GM18951 (cell line): ENCODE measurements at regions not wholly inside any gene's neighbourhood (a gene's known extent, or its start where the extent isn't known, plus 50 kb on each side); places are given as distances from the start of the nearest gene placed in this dataset.
"Not testable (repeated sequence)": the region's sequence is repeated elsewhere in the genome, so short reads cannot be mapped to it uniquely, and the experiment has no call there.

ENCODE experiments used
- POLR2A ChIP-seq: IDR thresholded peaks from 4 replicates; pipeline ENCODE4 v1.6.1; 2011; ENCODE audit warnings: mild to moderate bottlenecking; ENCODE audit not compliant: insufficient read length, insufficient read depth; ENCODE audit errors: extremely low read depth
- in situ Hi-C: fragments of 300-500 bp; cut with MboI; formaldehyde crosslinking; loops from one replicate; pipeline ENCODE4 v1.12.0; 2022; ENCODE audit warnings: low sequenced_read_pairs, mixed read lengths, inconsistent platforms; ENCODE audit not compliant: unreplicated experiment

DNA sequence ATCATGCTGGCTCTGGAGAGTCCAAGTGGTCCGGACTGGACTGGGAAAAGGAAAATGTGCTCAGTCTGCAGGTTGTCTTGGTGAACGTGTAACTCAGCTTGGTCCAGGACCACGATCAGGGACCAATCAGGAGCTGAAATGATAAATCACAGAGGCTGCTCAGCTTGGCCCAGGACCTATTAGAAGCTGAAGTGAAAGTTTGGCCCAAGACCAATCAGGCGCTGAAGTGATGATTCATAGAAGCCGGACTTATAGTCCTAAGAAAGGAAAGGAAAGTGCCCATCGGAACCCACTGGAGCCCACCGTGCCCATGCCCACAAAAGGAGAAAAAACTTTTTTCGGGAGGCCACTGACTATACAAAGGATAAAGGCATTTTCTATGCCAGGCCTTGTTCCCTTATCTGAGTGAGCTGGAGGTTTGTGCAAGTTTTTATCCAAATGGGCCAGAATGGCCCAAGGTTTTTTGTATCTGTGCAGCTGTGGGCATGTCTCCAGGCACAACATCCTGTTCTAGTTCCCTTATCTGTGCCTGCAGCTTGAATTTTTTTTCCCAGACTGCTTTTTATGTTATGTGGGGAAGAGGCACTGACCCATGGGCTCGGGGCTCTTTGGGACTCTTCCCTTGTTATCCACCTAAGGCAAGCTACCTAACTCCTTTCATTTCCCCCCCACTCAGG, 194.4 kb downstream of the FAM133A start:
- in situ Hi-C loops: no loop called here
- no peak for TF ChIP-seq POLR2A

DNA sequence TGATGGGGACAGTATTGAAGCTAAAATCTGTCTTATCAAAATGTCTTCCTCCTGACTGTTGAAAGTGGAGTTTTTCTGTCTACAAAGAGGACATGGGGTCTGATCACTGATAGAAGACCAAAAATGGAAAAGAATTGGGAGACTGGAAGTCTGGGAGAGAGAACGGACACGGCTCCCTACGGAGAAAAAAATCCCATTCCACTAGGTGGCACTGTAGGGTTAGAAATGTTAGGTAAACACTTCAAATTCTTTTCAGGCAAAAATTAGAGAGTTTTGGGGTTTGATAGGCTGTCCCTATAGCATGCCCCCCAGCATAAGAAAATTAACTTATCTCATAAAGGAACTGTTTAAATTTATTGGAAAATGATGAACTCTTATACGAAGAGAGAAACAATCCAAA, 200.5 kb downstream of the FAM133A start:
- TF ChIP-seq POLR2A: no peak
- in situ Hi-C loops: no loop called here

GRCh38 chrX:93875621-93876282, 201.7 kb downstream of the FAM133A start:
- in situ Hi-C loops: no loop called here

DNA sequence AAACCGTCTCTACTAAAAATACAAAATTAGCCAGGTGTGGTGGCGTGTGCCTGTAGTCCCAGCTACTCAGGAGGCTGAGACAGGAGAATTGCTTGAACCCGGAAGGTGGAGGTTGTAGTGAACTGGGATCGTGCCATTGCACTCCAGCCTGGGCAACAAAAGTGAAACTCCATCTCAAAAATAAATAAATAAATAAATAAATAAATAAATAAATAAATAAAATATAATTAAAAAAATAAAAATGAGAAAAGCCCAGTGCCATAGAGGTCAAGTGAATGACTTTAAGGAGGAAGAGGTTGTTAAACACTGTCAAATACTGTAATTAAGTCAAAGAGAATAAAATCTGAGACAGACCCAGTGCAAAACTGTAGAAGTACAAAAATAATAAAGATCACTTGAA, 247.0 kb downstream of the FAM133A start:
- in situ Hi-C loops: not testable (repeated sequence)

More at GRCh38 chrX:93875621-93876282, 201.7 kb downstream of the FAM133A start:
- no peak for TF ChIP-seq POLR2A

- TF ChIP-seq POLR2A: no peak
- in situ Hi-C loops: no loop called here
Observed at GRCh38 chrX:93932471-93933220, 258.6 kb downstream of the FAM133A start.

DNA sequence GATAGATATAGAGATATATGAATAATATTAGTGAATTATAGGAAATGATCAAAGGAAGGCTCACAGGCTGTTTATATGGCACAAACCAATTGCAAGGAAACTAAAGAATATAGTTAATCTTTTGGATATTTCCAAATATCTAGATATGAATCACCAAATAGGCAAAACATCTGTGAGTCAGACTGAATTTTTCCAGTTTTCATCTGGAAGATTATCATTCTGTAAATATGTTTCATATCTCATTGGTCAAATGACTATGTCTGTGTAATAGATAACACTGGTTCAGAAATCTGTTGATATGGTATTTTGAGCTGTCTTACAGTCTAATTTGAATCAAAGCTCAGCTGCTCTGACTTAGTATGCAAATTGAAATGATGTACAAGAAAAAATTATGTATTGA, 303.6 kb downstream of the FAM133A start:
- in situ Hi-C loops: no loop called here
- no peak for TF ChIP-seq POLR2A

DNA sequence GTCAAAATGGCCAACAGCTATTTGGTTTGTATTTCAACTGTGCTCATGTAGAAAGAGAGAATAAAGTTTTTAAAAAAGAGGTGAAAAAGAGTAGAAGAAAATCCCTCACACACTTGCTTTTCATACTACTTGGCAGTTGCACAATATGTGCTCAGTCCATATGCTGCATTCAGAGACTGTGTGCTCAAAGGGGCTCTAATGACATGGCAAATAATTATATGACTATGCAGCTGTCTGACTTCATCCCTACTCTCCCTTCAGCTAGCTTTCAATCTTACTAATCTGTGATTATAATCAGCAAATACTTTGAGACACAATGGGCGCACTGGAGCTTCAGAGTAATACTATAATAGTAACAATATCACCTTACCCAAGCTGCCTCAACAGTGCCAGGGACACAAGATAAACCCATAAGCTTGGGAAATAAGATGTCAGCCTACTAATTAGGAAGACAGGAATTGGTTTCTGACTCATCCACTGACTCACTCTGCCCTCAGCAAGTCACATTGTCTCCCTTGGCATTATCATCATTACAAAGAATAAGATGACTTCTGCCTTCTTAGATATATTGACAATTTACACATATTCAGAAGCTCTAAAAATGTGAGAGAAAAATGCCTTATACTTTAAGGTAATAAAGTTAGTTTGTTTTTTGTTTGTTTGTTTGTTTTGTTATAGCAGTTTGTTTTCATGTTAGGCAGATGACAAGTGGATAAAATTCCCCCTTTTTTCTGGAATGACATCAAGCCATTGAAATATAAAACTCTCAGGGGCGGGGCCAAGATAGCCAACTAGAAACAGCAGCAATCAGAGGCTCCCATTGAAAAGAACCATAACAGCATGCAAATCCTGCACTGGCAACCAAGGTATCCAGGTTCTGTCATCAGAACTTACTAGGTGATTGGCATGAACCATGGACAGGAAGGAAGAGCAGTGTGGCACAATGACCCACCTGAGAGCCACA, 311.6 kb downstream of the FAM133A start:
- no peak for TF ChIP-seq POLR2A
- in situ Hi-C loops: loop anchor here (10.0 kb wide), 1 partner anchor 471 kb away; no protein-coding TSS in a partner anchor
